GM23338 (cell line): ENCODE measurements at regions not wholly inside any gene's neighbourhood (a gene's known extent, or its start where the extent isn't known, plus 50 kb on each side); places are given as distances from the start of the nearest gene placed in this dataset.

Experiments
- ATAC-seq: fragments of 200-7000 bp; cut with Tn5 transposase; 3 replicates; pipeline ENCODE4 v1.9.1; 2020
- DNase-seq: peaks from one replicate; pipeline ENCODE4 v3.0.0-alpha.2; 2015; ENCODE audit warnings: low spot score
- H2AFZ ChIP-seq: fragments of 200-600 bp; sonication (generic); 2 replicates; pipeline ENCODE4 v1.8.0; 2016; ENCODE audit warnings: antibody characterized with exemption, mild to moderate bottlenecking, moderate library complexity
- H3F3A ChIP-seq: fragments of 200-600 bp; sonication (generic); replicated peaks from 2 replicates; pipeline ENCODE4 v1.8.0; 2017; ENCODE audit warnings: antibody characterized with exemption, mixed run types, low read depth
- H3K27ac ChIP-seq: fragments of 200-600 bp; sonication (generic); 2 replicates; pipeline ENCODE4 v1.6.1; 2016; ENCODE audit warnings: low read depth
- H3K27me3 ChIP-seq: fragments of 200-600 bp; sonication (generic); 2 replicates; pipeline ENCODE4 v1.8.0; 2016; ENCODE audit warnings: mild to moderate bottlenecking, mixed run types, moderate library complexity; ENCODE audit not compliant: insufficient read depth
- H3K36me3 ChIP-seq: fragments of 200-600 bp; sonication (generic); 2 replicates; pipeline ENCODE4 v1.8.0; 2016; ENCODE audit warnings: mild to moderate bottlenecking; ENCODE audit not compliant: insufficient read depth
- H3K4me1 ChIP-seq: fragments of 200-600 bp; sonication (generic); 2 replicates; pipeline ENCODE4 v1.8.0; 2016; ENCODE audit warnings: mild to moderate bottlenecking, moderate library complexity; ENCODE audit not compliant: insufficient read depth
- H3K4me2 ChIP-seq: fragments of 200-600 bp; sonication (generic); 2 replicates; pipeline ENCODE4 v1.7.1; 2017; ENCODE audit warnings: mixed run types
- H3K4me3 ChIP-seq: fragments of 200-600 bp; sonication (generic); 2 replicates; pipeline ENCODE4 v1.6.1; 2016; ENCODE audit warnings: mixed run types
- H3K79me2 ChIP-seq: fragments of 200-600 bp; sonication (generic); replicated peaks from 2 replicates; pipeline ENCODE4 v1.8.0; 2017; ENCODE audit warnings: mild to moderate bottlenecking; ENCODE audit not compliant: insufficient read depth
- H3K9me2 ChIP-seq: fragments of 200-600 bp; sonication (generic); 2 replicates; pipeline ENCODE4 v1.8.0; 2017; ENCODE audit not compliant: insufficient read depth
- H4K20me1 ChIP-seq: fragments of 200-600 bp; sonication (generic); replicated peaks from 2 replicates; pipeline ENCODE4 v1.8.0; 2017; ENCODE audit warnings: mild to moderate bottlenecking; ENCODE audit not compliant: insufficient read depth
- H3K27ac Mint-ChIP-seq: 2 replicates; pipeline ENCODE4 v1.8.0; 2020; ENCODE audit warnings: inconsistent platforms, mild to moderate bottlenecking, moderate library complexity, mixed read lengths
- H3K27me3 Mint-ChIP-seq: 3 replicates; pipeline ENCODE4 v1.8.0; 2022; ENCODE audit warnings: low read depth, mild to moderate bottlenecking, moderate library complexity, mixed read lengths, inconsistent platforms; ENCODE audit not compliant: insufficient read depth, poor library complexity
- H3K36me3 Mint-ChIP-seq: 3 replicates; pipeline ENCODE4 v1.8.0; 2021; ENCODE audit warnings: low read depth, mild to moderate bottlenecking, inconsistent platforms, moderate library complexity, mixed read lengths
- H3K4me1 Mint-ChIP-seq: 3 replicates; pipeline ENCODE4 v1.8.0; 2020; ENCODE audit warnings: mild to moderate bottlenecking, inconsistent platforms, mixed read lengths
- H3K4me3 Mint-ChIP-seq: 3 replicates; pipeline ENCODE4 v1.8.0; 2021; ENCODE audit warnings: moderate library complexity, mild to moderate bottlenecking, inconsistent platforms, mixed read lengths
- H3K9me3 Mint-ChIP-seq: 3 replicates; pipeline ENCODE4 v1.8.0; 2020; ENCODE audit warnings: moderate library complexity, mild to moderate bottlenecking, inconsistent platforms, mixed read lengths
- JUNB ChIP-seq: IDR thresholded peaks from one replicate; pipeline ENCODE4 v1.6.1; 2016; ENCODE audit warnings: antibody characterized with exemption; ENCODE audit not compliant: unreplicated experiment
- STAT1 ChIP-seq: IDR thresholded peaks from one replicate; pipeline ENCODE4 v1.6.1; 2016; ENCODE audit warnings: antibody characterized with exemption; ENCODE audit not compliant: unreplicated experiment
- ZNF331 ChIP-seq: fragments of 250-450 bp; sonication (Bioruptor Pico); IDR thresholded peaks from 2 replicates; pipeline ENCODE4 v1.5.0; 2020; ENCODE audit warnings: low read depth, mild to moderate bottlenecking, moderate library complexity
- ZNF462 ChIP-seq: fragments of 250-450 bp; sonication (Bioruptor Pico); IDR thresholded peaks from 2 replicates; pipeline ENCODE4 v1.5.0; 2020; ENCODE audit warnings: mild to moderate bottlenecking, moderate library complexity
- TF ChIP-seq, protein P1 (sequence below): IDR thresholded peaks from 2 replicates; pipeline ENCODE4 v1.6.1; 2016; ENCODE audit warnings: antibody characterized with exemption

GRCh38 chr20:60785785-60786184 is 466.3 kb upstream of the CDH4 start:
- peaks cover 5% of the 10 kb centered on the region; the same call in 1 of the 2 replicates for H3K36me3 ChIP-seq
- Mint-ChIP-seq H3K9me3 (peaks cover 3% of the 10 kb centered on the region; the same call in 1 of the 3 replicates), H3K36me3 (no peaks in the 10 kb centered on the region; the same call in 2 of the 3 replicates), H3K4me3 (no peak overlapping the region), H3K27ac (no peak overlapping the region), H3K27me3 (peaks cover 7% of the 10 kb centered on the region), H3K4me1 (peaks cover 24% of the 10 kb centered on the region)
- no peak overlapping the region for H3K4me3 ChIP-seq
- H3K79me2 ChIP-seq, result no peaks in the 10 kb centered on the region
- TF ChIP-seq ZNF331 (CRISPR knock-in tag) (no peak), JUNB (no peak), ZNF462 (no peak), STAT1 (no peak)
- TF ChIP-seq, protein P1, sequence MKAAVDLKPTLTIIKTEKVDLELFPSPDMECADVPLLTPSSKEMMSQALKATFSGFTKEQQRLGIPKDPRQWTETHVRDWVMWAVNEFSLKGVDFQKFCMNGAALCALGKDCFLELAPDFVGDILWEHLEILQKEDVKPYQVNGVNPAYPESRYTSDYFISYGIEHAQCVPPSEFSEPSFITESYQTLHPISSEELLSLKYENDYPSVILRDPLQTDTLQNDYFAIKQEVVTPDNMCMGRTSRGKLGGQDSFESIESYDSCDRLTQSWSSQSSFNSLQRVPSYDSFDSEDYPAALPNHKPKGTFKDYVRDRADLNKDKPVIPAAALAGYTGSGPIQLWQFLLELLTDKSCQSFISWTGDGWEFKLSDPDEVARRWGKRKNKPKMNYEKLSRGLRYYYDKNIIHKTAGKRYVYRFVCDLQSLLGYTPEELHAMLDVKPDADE, result no peak
- H3K27me3 ChIP-seq, result no peaks in the 10 kb centered on the region
- H3K4me2 ChIP-seq, result no peak overlapping the region
- no peak for DNase-seq
- H3K27ac ChIP-seq, result no peak overlapping the region
- H3F3A ChIP-seq, result no peaks in the 10 kb centered on the region
- H3K4me1 ChIP-seq, result no peaks in the 10 kb centered on the region
- ATAC-seq, result no peak
- no peak overlapping the region for H2AFZ ChIP-seq
- no peaks in the 10 kb centered on the region for H3K9me2 ChIP-seq
- no peaks in the 10 kb centered on the region for H4K20me1 ChIP-seq

GRCh38 chr20:60786686-60787217 is 465.3 kb upstream of the CDH4 start:
- Mint-ChIP-seq H3K36me3 (no peaks in the 10 kb centered on the region; the same call in 2 of the 3 replicates), H3K27me3 (peaks cover 7% of the 10 kb centered on the region), H3K4me3 (no peak overlapping the region), H3K4me1 (peaks cover 24% of the 10 kb centered on the region), H3K9me3 (peaks cover 3% of the 10 kb centered on the region; the same call in 1 of the 3 replicates), H3K27ac (no peak overlapping the region)
- no peaks in the 10 kb centered on the region for H3K27me3 ChIP-seq
- no peaks in the 10 kb centered on the region for H3K9me2 ChIP-seq
- no peaks in the 10 kb centered on the region for H3K79me2 ChIP-seq
- H3K36me3 ChIP-seq, result peaks cover 5% of the 10 kb centered on the region; the same call in 1 of the 2 replicates
- no peaks in the 10 kb centered on the region for H3K4me1 ChIP-seq
- H3F3A ChIP-seq, result no peaks in the 10 kb centered on the region
- DNase-seq (no peak), ATAC-seq (no peak; the same call in 2 of the 3 replicates)
- no peak overlapping the region for H3K27ac ChIP-seq
- no peak overlapping the region for H3K4me3 ChIP-seq
- H4K20me1 ChIP-seq, result no peaks in the 10 kb centered on the region
- no peak overlapping the region for H2AFZ ChIP-seq
- no peak overlapping the region for H3K4me2 ChIP-seq
- TF ChIP-seq ZNF462, result no peak
